CD14-positive monocyte (primary cell): ENCODE measurements at regions not wholly inside any gene's neighbourhood (a gene's known extent, or its start where the extent isn't known, plus 50 kb on each side); places are given as distances from the start of the nearest gene placed in this dataset.

ENCODE experiments used
- DNase-seq, 3 donors: peaks; one replicate each; pipeline ENCODE4 v3.0.0-alpha.2; 2011 to 2022
- H2AFZ ChIP-seq: 2 replicates; pipeline ENCODE4 v1.6.0; 2012; ENCODE audit warnings: mild to moderate bottlenecking, low read depth, low read length, inconsistent platforms; ENCODE audit not compliant: insufficient read depth, poor library complexity, severe bottlenecking
- H3K27ac ChIP-seq, 2 donors: 1 replicate in 1 of 2; 2 replicates in 1 of 2; pipeline ENCODE4 v1.5.1; 2012 to 2013; ENCODE audit warnings: low read length in 2 of 2, control low read depth in 1 of 2, inconsistent platforms in 1 of 2, low read depth in 1 of 2, mild to moderate bottlenecking in 1 of 2
- H3K27me3 ChIP-seq, 2 donors: one replicate each; pipeline versions ENCODE4 v1.6.0 to v1.6.1; 2011 to 2013; ENCODE audit warnings: low read length in 2 of 2; ENCODE audit not compliant: control insufficient read depth in 2 of 2, insufficient read depth in 2 of 2
- H3K36me3 ChIP-seq, 2 donors: replicated peaks in 1 of 2; 1 replicate in 1 of 2; 2 replicates in 1 of 2; pipeline versions ENCODE4 v1.5.1 to v1.6.1; 2012 to 2013; ENCODE audit warnings: low read length in 2 of 2, control low read depth in 1 of 2, inconsistent platforms in 1 of 2, mild to moderate bottlenecking in 1 of 2; ENCODE audit not compliant: insufficient read depth in 2 of 2, control insufficient read depth in 1 of 2
- H3K4me1 ChIP-seq, 2 donors: 1 replicate in 1 of 2; 2 replicates in 1 of 2; pipeline versions ENCODE4 v1.5.1 to v1.6.1; 2012 to 2013; ENCODE audit warnings: low read length in 2 of 2, control low read depth in 1 of 2, inconsistent platforms in 1 of 2, mild to moderate bottlenecking in 1 of 2, moderate library complexity in 1 of 2; ENCODE audit not compliant: insufficient read depth in 2 of 2, control insufficient read depth in 1 of 2
- H3K4me2 ChIP-seq: replicated peaks from 2 replicates; pipeline ENCODE3; 2012; ENCODE audit warnings: low read length, moderate library complexity, mild to moderate bottlenecking; ENCODE audit not compliant: poor library complexity, severe bottlenecking; ENCODE audit errors: extremely low read depth
- H3K4me3 ChIP-seq, 3 experiments: fragments of 200-600 bp in 1 of 3; sonication (generic) in 1 of 3; replicated peaks in 1 of 3; 1 replicate in 2 of 3; 2 replicates in 1 of 3; pipeline ENCODE4 v1.5.1; 2011 to 2013; ENCODE audit warnings: low read length in 3 of 3, mild to moderate bottlenecking in 3 of 3, control low read depth in 2 of 3, low read depth in 2 of 3, inconsistent platforms in 1 of 3, moderate library complexity in 1 of 3
- H3K79me2 ChIP-seq: 2 replicates; pipeline ENCODE4 v1.6.0; 2012; ENCODE audit warnings: mild to moderate bottlenecking, control low read depth, inconsistent platforms, low read length, moderate library complexity; ENCODE audit not compliant: insufficient read depth
- H3K9ac ChIP-seq: 2 replicates; pipeline ENCODE4 v1.6.0; 2017; ENCODE audit warnings: low read length, mild to moderate bottlenecking; ENCODE audit not compliant: insufficient read depth, poor library complexity, severe bottlenecking
- H3K9me3 ChIP-seq, 2 donors: replicated peaks in 1 of 2; 1 replicate in 1 of 2; 2 replicates in 1 of 2; pipeline versions ENCODE4 v1.5.1 to v1.6.1; 2012 to 2013; ENCODE audit warnings: low read length in 2 of 2, control low read depth in 1 of 2; ENCODE audit not compliant: control insufficient read depth in 1 of 2, insufficient read depth in 1 of 2
- H4K20me1 ChIP-seq: 2 replicates; pipeline ENCODE4 v1.6.0; 2012; ENCODE audit warnings: mild to moderate bottlenecking, low read length, control low read depth, moderate library complexity; ENCODE audit not compliant: insufficient read depth
- H3K27ac Mint-ChIP-seq, 7 donors: one replicate each; pipeline ENCODE4 v1.8.0; 2020; ENCODE audit warnings: mild to moderate bottlenecking in 7 of 7, mixed read lengths in 7 of 7, moderate library complexity in 6 of 7, inconsistent platforms in 2 of 7
- H3K27me3 Mint-ChIP-seq, 3 donors: one replicate each; pipeline ENCODE4 v1.8.0; 2021 to 2022; ENCODE audit warnings: low read depth in 3 of 3, mild to moderate bottlenecking in 3 of 3, mixed read lengths in 3 of 3, moderate library complexity in 3 of 3, inconsistent platforms in 1 of 3
- H3K36me3 Mint-ChIP-seq, 2 donors: one replicate each; pipeline ENCODE4 v1.8.0; 2020; ENCODE audit warnings: mixed read lengths in 2 of 2, inconsistent platforms in 1 of 2, mild to moderate bottlenecking in 1 of 2
- H3K4me1 Mint-ChIP-seq: one replicate; pipeline ENCODE4 v1.8.0; 2020; ENCODE audit warnings: mild to moderate bottlenecking, mixed read lengths
- H3K4me3 Mint-ChIP-seq, 2 donors: one replicate each; pipeline ENCODE4 v1.8.0; 2020; ENCODE audit warnings: mild to moderate bottlenecking in 2 of 2, mixed read lengths in 2 of 2, moderate library complexity in 1 of 2
- H3K9me3 Mint-ChIP-seq, 7 donors: one replicate each; pipeline ENCODE4 v1.8.0; 2020 to 2022; ENCODE audit warnings: mixed read lengths in 7 of 7, mild to moderate bottlenecking in 6 of 7, moderate library complexity in 6 of 7, inconsistent platforms in 2 of 7
- CTCF ChIP-seq: fragments of 200-600 bp; IDR thresholded peaks from one replicate; pipeline ENCODE4 v1.8.0; 2022; ENCODE audit warnings: antibody characterized with exemption, mild to moderate bottlenecking
- WGBS: methylation state at CpG from one replicate; pipeline ENCODE4 v1.1.5; 2013; ENCODE audit warnings: missing lambda C conversion rate; ENCODE audit not compliant: insufficient coverage; 5-methylcytosine and 5-hydroxymethylcytosine counted together
- intact Hi-C, 2 donors: fragments of 100-400 bp; cut with micrococcal nuclease; formaldehyde crosslinking; loops; one replicate each; pipeline versions ENCODE4 v1.15.0 to v1.15.1; 2023

- no peak overlapping the region for H3K27ac Mint-ChIP-seq
These were observed 118.0 kb upstream of the PLPPR4 start for GRCh38 chr1:99146129-99146848.

GRCh38 chr1:99149952-99150351, 114.3 kb upstream of the PLPPR4 start:
- TF ChIP-seq CTCF, result no peak
- Mint-ChIP-seq H3K36me3 (no peaks in the 10 kb centered on the region), H3K4me3 (no peak overlapping the region), H3K9me3 (peaks cover 0 to 3% (median 0%) of the 10 kb centered on the region in 7 donors), H3K27me3 (no peaks in the 10 kb centered on the region), H3K27ac (no peak overlapping the region), H3K4me1 (no peaks in the 10 kb centered on the region)
- Histone ChIP-seq H3K79me2 (no peaks in the 10 kb centered on the region), H3K4me3 (no peak overlapping the region), H3K27me3 (no peaks in the 10 kb centered on the region), H3K27ac (no peak overlapping the region), H3K4me1 (no peaks in the 10 kb centered on the region), H3K36me3 (no peaks in the 10 kb centered on the region), H2AFZ (no peak overlapping the region), H3K9ac (no peak overlapping the region), H3K9me3 (no peaks in the 10 kb centered on the region), H4K20me1 (no peaks in the 10 kb centered on the region), H3K4me2 (no peak overlapping the region)
- no peak for DNase-seq
- no CpG with 5 or more reads among the region's 3 CpGs for WGBS
- intact Hi-C loops, result no loop called here

More at GRCh38 chr1:99146129-99146848, 118.0 kb upstream of the PLPPR4 start:
- no peak overlapping the region for H3K27ac ChIP-seq
- TF ChIP-seq CTCF, result no peak
- Mint-ChIP-seq H3K27me3 (peaks cover 0 to 2% (median 0%) of the 10 kb centered on the region in 3 donors), H3K36me3 (no peaks in the 10 kb centered on the region), H3K9me3 (peaks cover 0 to 5% (median 0%) of the 10 kb centered on the region in 7 donors), H3K4me3 (no peak overlapping the region), H3K4me1 (no peaks in the 10 kb centered on the region)
- H2AFZ ChIP-seq, result no peak overlapping the region
- DNase-seq, result no peak
- WGBS, result 88% methylated on average over 15 of the region's 15 CpGs
- H3K36me3 ChIP-seq, result no peaks in the 10 kb centered on the region
- intact Hi-C loops, result no loop called here
- no peaks in the 10 kb centered on the region for H3K27me3 ChIP-seq
- no peak overlapping the region for H3K4me2 ChIP-seq
- H3K9me3 ChIP-seq, result no peaks in the 10 kb centered on the region
- no peak overlapping the region for H3K9ac ChIP-seq
- no peaks in the 10 kb centered on the region for H3K4me1 ChIP-seq
- no peak overlapping the region for H3K4me3 ChIP-seq
- no peaks in the 10 kb centered on the region for H4K20me1 ChIP-seq
- no peaks in the 10 kb centered on the region for H3K79me2 ChIP-seq
